DOHH2 (cell line): ENCODE measurements at regions not wholly inside any gene's neighbourhood (a gene's known extent, or its start where the extent isn't known, plus 50 kb on each side); places are given as distances from the start of the nearest gene placed in this dataset.

ENCODE experiments used
- H3F3A ChIP-seq: fragments of 200-600 bp; sonication (generic), shearing (Covaris generic); 2 replicates; pipeline ENCODE4 v1.6.0; 2016; ENCODE audit warnings: antibody characterized with exemption, mild to moderate bottlenecking; ENCODE audit not compliant: control insufficient read depth, insufficient read depth
- H3K27ac ChIP-seq: fragments of 200-600 bp; sonication (generic); 2 replicates; pipeline ENCODE4 v1.5.1; 2014; ENCODE audit warnings: low read depth, mild to moderate bottlenecking, low read length, moderate library complexity
- H3K27me3 ChIP-seq: fragments of 200-600 bp; sonication (generic); 2 replicates; pipeline ENCODE4 v1.6.1; 2014; ENCODE audit warnings: mild to moderate bottlenecking, low read length, mixed read lengths; ENCODE audit not compliant: control insufficient read depth
- H3K36me3 ChIP-seq: fragments of 200-600 bp; sonication (generic); 2 replicates; pipeline ENCODE4 v1.6.1; 2014; ENCODE audit warnings: mild to moderate bottlenecking, low read length, moderate library complexity, mixed read lengths; ENCODE audit not compliant: control insufficient read depth
- H3K4me1 ChIP-seq: fragments of 200-600 bp; sonication (generic); 2 replicates; pipeline ENCODE4 v1.6.1; 2014; ENCODE audit warnings: mild to moderate bottlenecking, low read length, mixed read lengths; ENCODE audit not compliant: control insufficient read depth
- H3K4me2 ChIP-seq: fragments of 200-600 bp; sonication (generic); 2 replicates; pipeline ENCODE4 v1.6.0; 2014; ENCODE audit warnings: mild to moderate bottlenecking, low read length, moderate library complexity
- H3K4me3 ChIP-seq: fragments of 200-600 bp; sonication (generic); 2 replicates; pipeline ENCODE4 v1.5.1; 2014; ENCODE audit warnings: mild to moderate bottlenecking, low read length, mixed read lengths
- H3K79me2 ChIP-seq: fragments of 200-600 bp; sonication (generic); 2 replicates; pipeline ENCODE4 v1.6.1; 2014; ENCODE audit warnings: mild to moderate bottlenecking, low read length, mixed read lengths; ENCODE audit not compliant: control insufficient read depth
- H3K9me2 ChIP-seq: fragments of 200-600 bp; sonication (generic); replicated peaks from 2 replicates; pipeline ENCODE4 v1.6.1; 2014; ENCODE audit warnings: mild to moderate bottlenecking, low read length, mixed read lengths; ENCODE audit not compliant: control insufficient read depth
- H3K9me3 ChIP-seq: fragments of 200-600 bp; sonication (generic); 2 replicates; pipeline ENCODE4 v1.6.1; 2014; ENCODE audit warnings: antibody characterized with exemption, low read length, mixed read lengths; ENCODE audit not compliant: control insufficient read depth, insufficient read depth
- H4K20me1 ChIP-seq: fragments of 200-600 bp; sonication (generic); 2 replicates; pipeline ENCODE4 v1.6.0; 2014; ENCODE audit warnings: low read depth, mild to moderate bottlenecking, antibody characterized with exemption, low read length, moderate library complexity; ENCODE audit not compliant: control insufficient read depth, insufficient read depth
- CTCF ChIP-seq: fragments of 200-600 bp; sonication (generic); IDR thresholded peaks from one replicate; pipeline ENCODE4 v1.5.1; 2014; ENCODE audit warnings: antibody characterized with exemption, mild to moderate bottlenecking, low read depth, low read length; ENCODE audit not compliant: poor library complexity, severe bottlenecking
- EZH2phosphoT487 ChIP-seq: fragments of 200-600 bp; sonication (generic); IDR thresholded peaks from 2 replicates; pipeline ENCODE4 v1.6.1; 2017; ENCODE audit warnings: borderline replicate concordance, mild to moderate bottlenecking, antibody characterized with exemption, low read length, moderate library complexity, mixed read lengths

DNA sequence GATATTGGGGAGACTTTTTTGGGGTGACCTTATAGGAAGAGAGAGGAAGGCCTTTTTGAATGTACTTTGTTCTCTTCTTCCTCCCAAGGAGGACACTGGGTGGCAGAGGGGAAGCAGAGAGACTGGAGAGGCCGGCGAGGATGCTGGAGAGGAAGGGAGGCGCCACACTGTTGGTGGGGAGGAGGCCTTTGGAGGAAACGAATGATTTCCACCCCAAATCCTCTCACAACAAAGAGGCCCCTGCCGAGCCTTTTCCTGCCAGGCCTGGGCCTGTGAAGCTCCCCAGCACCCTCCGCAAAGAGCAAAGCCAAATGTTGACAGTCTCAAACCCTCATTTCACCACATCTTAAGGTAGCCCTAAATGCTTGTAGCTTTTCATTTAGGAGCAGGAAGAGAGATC, 59.0 kb upstream of the UPP2 start:
- Histone ChIP-seq H3K9me2 (no peaks in the 10 kb centered on the region), H3K4me1 (no peaks in the 10 kb centered on the region), H3K27me3 (no peaks in the 10 kb centered on the region), H3K27ac (no peak overlapping the region), H3F3A (no peaks in the 10 kb centered on the region), H3K79me2 (no peaks in the 10 kb centered on the region), H3K4me3 (no peak overlapping the region), H3K9me3 (no peaks in the 10 kb centered on the region), H3K36me3 (no peaks in the 10 kb centered on the region), H4K20me1 (no peaks in the 10 kb centered on the region), H3K4me2 (no peak overlapping the region)
- TF ChIP-seq CTCF: no peak
- TF ChIP-seq EZH2phosphoT487: no peak

DNA sequence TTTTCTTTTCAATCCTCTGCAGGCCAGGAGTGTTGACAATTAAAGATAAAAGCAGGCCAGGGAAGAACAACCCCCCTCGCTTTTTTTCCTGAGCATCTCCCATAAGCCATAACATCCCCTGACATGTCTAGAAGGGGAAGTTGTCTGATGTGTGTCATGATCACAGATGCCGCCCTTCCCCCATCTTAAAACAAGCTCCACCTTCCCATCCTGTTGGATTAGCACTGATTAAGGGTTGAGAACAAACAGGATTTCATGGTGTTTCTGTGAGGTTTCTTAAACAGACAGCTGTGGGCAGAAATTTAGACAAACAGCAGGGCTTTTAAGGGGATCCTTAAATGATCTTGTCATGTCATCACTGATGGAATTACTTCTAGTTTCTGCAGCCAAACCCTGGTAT, 59.4 kb upstream of the UPP2 start:
- no peak overlapping the region for H3K4me2 ChIP-seq

DNA sequence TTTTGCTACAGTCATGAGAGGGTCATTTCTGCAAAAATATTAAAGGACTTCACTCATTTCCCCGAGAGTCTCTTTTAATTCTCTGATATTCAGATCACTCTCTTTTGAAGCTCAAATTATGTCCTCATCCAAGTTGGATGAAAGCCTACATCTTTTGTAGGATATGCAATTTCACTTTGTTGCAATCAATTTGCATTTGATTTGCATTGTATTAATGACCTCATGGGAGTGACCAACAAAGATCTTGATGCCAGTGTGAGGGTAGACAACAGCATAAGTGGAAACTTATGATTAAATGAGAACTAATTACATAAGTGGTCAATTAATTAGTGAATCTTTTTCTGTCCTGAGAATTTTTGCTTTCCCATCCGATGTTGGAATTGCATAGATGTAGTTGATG, 60.3 kb upstream of the UPP2 start:
- Histone ChIP-seq H3K9me2 (no peaks in the 10 kb centered on the region), H3K4me3 (no peak overlapping the region), H3K36me3 (no peaks in the 10 kb centered on the region), H3K4me2 (no peak overlapping the region), H3F3A (no peaks in the 10 kb centered on the region), H3K4me1 (no peaks in the 10 kb centered on the region), H3K9me3 (no peaks in the 10 kb centered on the region), H4K20me1 (no peaks in the 10 kb centered on the region), H3K27ac (no peak overlapping the region), H3K27me3 (no peaks in the 10 kb centered on the region), H3K79me2 (no peaks in the 10 kb centered on the region)
- TF ChIP-seq EZH2phosphoT487 (no peak), CTCF (no peak)

More for the DNA sequence above, 59.4 kb upstream of the UPP2 start:
- Histone ChIP-seq H3K27ac (no peak overlapping the region), H4K20me1 (no peaks in the 10 kb centered on the region), H3K36me3 (no peaks in the 10 kb centered on the region), H3K4me1 (no peaks in the 10 kb centered on the region), H3K9me2 (no peaks in the 10 kb centered on the region), H3K9me3 (no peaks in the 10 kb centered on the region), H3F3A (no peaks in the 10 kb centered on the region), H3K4me3 (no peak overlapping the region), H3K27me3 (no peaks in the 10 kb centered on the region), H3K79me2 (no peaks in the 10 kb centered on the region)
- TF ChIP-seq EZH2phosphoT487 (no peak), CTCF (no peak)

- no peaks in the 10 kb centered on the region for H3K79me2 ChIP-seq
- no peaks in the 10 kb centered on the region for H3K36me3 ChIP-seq
- H3K27ac ChIP-seq: no peak overlapping the region
- H3F3A ChIP-seq: no peaks in the 10 kb centered on the region
- H3K9me2 ChIP-seq: no peaks in the 10 kb centered on the region
- no peak overlapping the region for H3K4me3 ChIP-seq
- H3K27me3 ChIP-seq: peaks cover 2% of the 10 kb centered on the region; the same call in 1 of the 2 replicates
- TF ChIP-seq CTCF (no peak), EZH2phosphoT487 (no peak)
- no peaks in the 10 kb centered on the region for H3K9me3 ChIP-seq
- no peaks in the 10 kb centered on the region for H3K4me1 ChIP-seq
- H4K20me1 ChIP-seq: no peaks in the 10 kb centered on the region
- H3K4me2 ChIP-seq: no peak overlapping the region
These were observed 62.8 kb upstream of the UPP2 start for GRCh38 chr2:158038901-158039300.
